Stomach (tissue), 8 donors: ENCODE measurements at regions not wholly inside any gene's neighbourhood (a gene's known extent, or its start where the extent isn't known, plus 50 kb on each side); places are given as distances from the start of the nearest gene placed in this dataset.

Experiments
- DNase-seq, 2 donors: peaks; one replicate each; pipeline versions ENCODE4 v3.0.0 to v3.0.0-alpha.2; 2013 to 2019
- H3K27ac ChIP-seq, 5 donors: fragments of 200-600 bp in 4 of 5; sonication (generic) in 4 of 5; one replicate each; pipeline ENCODE4 v1.5.1; 2013 to 2019; ENCODE audit warnings: mild to moderate bottlenecking in 1 of 5, moderate library complexity in 1 of 5
- H3K27me3 ChIP-seq, 3 donors: fragments of 200-600 bp; sonication (generic); one replicate each; pipeline ENCODE4 v1.5.1; 2017 to 2019; ENCODE audit warnings: mixed run types in 1 of 3
- H3K36me3 ChIP-seq, 4 donors: fragments of 200-600 bp; sonication (generic); 1 replicate in 3 of 4; 2 replicates in 1 of 4; pipeline ENCODE4 v1.5.1; 2016 to 2019
- H3K4me1 ChIP-seq, 4 donors: fragments of 200-600 bp; sonication (generic); one replicate each; pipeline ENCODE4 v1.5.1; 2016 to 2019
- H3K4me3 ChIP-seq, 4 donors: fragments of 200-600 bp; sonication (generic) in 3 of 4; one replicate each; pipeline ENCODE4 v1.5.1; 2016 to 2019; ENCODE audit warnings: mild to moderate bottlenecking in 1 of 4
- H3K9me3 ChIP-seq, 4 donors: fragments of 200-600 bp; sonication (generic); one replicate each; pipeline ENCODE4 v1.5.1; 2016 to 2019
- EP300 ChIP-seq: sonication (generic); formaldehyde crosslinking; IDR thresholded peaks from one replicate; pipeline ENCODE4 v1.6.1; 2017; ENCODE audit warnings: antibody characterized with exemption
- POLR2A ChIP-seq, 4 donors: fragments of 450-650 bp; IDR thresholded peaks; one replicate each; pipeline ENCODE4 v1.6.1; 2016; ENCODE audit warnings: antibody characterized with exemption in 4 of 4, control low read depth in 2 of 4, mild to moderate bottlenecking in 1 of 4, moderate library complexity in 1 of 4
- POLR2AphosphoS5 ChIP-seq, 3 donors: sonication (generic); formaldehyde crosslinking; IDR thresholded peaks; one replicate each; pipeline ENCODE4 v1.6.1; 2016; ENCODE audit warnings: antibody characterized with exemption in 3 of 3
- WGBS, 5 donors: extraction: QIAGEN DNeasy Blood & Tissue Kit in 3 of 5; methylation state at CpG; one replicate each; pipeline versions ENCODE4 v1.1.5 to v1.1.7; 2013 to 2018; 5-methylcytosine and 5-hydroxymethylcytosine counted together
- intact Hi-C: fragments of 100-400 bp; cut with DNase I; formaldehyde crosslinking; loops from one replicate; pipeline ENCODE4 v1.15.1; 2023; ENCODE audit warnings: low total_unique reads
- TF ChIP-seq, protein P1 (sequence below), 7 experiments: fragments of 450-650 bp in 4 of 7; fragments of 200-600 bp in 3 of 7; sonication (generic) in 3 of 7; IDR thresholded peaks; one replicate each; pipeline ENCODE4 v1.5.1; 2016 to 2019; ENCODE audit warnings: antibody characterized with exemption in 7 of 7, control low read depth in 2 of 7, mild to moderate bottlenecking in 1 of 7
- donor health status: healthy with polysubstance abuse.
- donor health status: Bipolar disorder and iron deficiency.
- donor health status: healthy.

GRCh38 chr3:166085164-166085856 lies 248.1 kb upstream of the BCHE start:
- intact Hi-C loops = no loop called here
- Histone ChIP-seq H3K27ac (no peak overlapping the region), H3K4me3 (no peak overlapping the region), H3K36me3 (no peaks in the 10 kb centered on the region), H3K9me3 (no peaks in the 10 kb centered on the region), H3K4me1 (no peaks in the 10 kb centered on the region), H3K27me3 (no peaks in the 10 kb centered on the region)
- 78 to 88% (median 80%) methylated on average over 4 of the region's 4 CpGs for WGBS, 5 donors
- no peak for DNase-seq
- TF ChIP-seq, protein P1, sequence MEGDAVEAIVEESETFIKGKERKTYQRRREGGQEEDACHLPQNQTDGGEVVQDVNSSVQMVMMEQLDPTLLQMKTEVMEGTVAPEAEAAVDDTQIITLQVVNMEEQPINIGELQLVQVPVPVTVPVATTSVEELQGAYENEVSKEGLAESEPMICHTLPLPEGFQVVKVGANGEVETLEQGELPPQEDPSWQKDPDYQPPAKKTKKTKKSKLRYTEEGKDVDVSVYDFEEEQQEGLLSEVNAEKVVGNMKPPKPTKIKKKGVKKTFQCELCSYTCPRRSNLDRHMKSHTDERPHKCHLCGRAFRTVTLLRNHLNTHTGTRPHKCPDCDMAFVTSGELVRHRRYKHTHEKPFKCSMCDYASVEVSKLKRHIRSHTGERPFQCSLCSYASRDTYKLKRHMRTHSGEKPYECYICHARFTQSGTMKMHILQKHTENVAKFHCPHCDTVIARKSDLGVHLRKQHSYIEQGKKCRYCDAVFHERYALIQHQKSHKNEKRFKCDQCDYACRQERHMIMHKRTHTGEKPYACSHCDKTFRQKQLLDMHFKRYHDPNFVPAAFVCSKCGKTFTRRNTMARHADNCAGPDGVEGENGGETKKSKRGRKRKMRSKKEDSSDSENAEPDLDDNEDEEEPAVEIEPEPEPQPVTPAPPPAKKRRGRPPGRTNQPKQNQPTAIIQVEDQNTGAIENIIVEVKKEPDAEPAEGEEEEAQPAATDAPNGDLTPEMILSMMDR (IDR thresholded peaks at IDR 0.05) = no peak
- no peak for TF ChIP-seq EP300
- no peak for TF ChIP-seq POLR2AphosphoS5 (IDR thresholded peaks at IDR 0.05)
- no peak for TF ChIP-seq POLR2A (IDR thresholded peaks at IDR 0.05)

- H3K27me3 ChIP-seq = no peaks in the 10 kb centered on the region
- TF ChIP-seq EP300 = no peak
- TF ChIP-seq POLR2AphosphoS5 (IDR thresholded peaks at IDR 0.05) = no peak
- TF ChIP-seq, protein P1 (IDR thresholded peaks at IDR 0.05) = no peak
- TF ChIP-seq POLR2A (IDR thresholded peaks at IDR 0.05) = no peak
- H3K9me3 ChIP-seq = peaks cover 0 to 4% (median 0%) of the 10 kb centered on the region in 4 donors
- H3K36me3 ChIP-seq = no peaks in the 10 kb centered on the region
- 69 to 85% (median 78%) methylated on average over 2 of the region's 2 CpGs for WGBS, 5 donors
- intact Hi-C loops = no loop called here
- no peaks in the 10 kb centered on the region for H3K4me1 ChIP-seq
- H3K27ac ChIP-seq = no peak overlapping the region
- DNase-seq = no peak
- no peak overlapping the region for H3K4me3 ChIP-seq
Observed at GRCh38 chr3:166080096-166080495, 242.9 kb upstream of the BCHE start.

GRCh38 chr3:166071831-166072230 lies 234.6 kb upstream of the BCHE start:
- H3K36me3 ChIP-seq = no peaks in the 10 kb centered on the region
- TF ChIP-seq, protein P1 (IDR thresholded peaks at IDR 0.05) = no peak
- no peak for TF ChIP-seq EP300
- no peak for TF ChIP-seq POLR2AphosphoS5 (IDR thresholded peaks at IDR 0.05)
- no peak for TF ChIP-seq POLR2A (IDR thresholded peaks at IDR 0.05)
- H3K27me3 ChIP-seq = no peaks in the 10 kb centered on the region
- no peaks in the 10 kb centered on the region for H3K9me3 ChIP-seq
- no peaks in the 10 kb centered on the region for H3K4me1 ChIP-seq
- no peak overlapping the region for H3K4me3 ChIP-seq
- DNase-seq = no peak
- H3K27ac ChIP-seq = no peak overlapping the region
- intact Hi-C loops = no loop called here

DNA sequence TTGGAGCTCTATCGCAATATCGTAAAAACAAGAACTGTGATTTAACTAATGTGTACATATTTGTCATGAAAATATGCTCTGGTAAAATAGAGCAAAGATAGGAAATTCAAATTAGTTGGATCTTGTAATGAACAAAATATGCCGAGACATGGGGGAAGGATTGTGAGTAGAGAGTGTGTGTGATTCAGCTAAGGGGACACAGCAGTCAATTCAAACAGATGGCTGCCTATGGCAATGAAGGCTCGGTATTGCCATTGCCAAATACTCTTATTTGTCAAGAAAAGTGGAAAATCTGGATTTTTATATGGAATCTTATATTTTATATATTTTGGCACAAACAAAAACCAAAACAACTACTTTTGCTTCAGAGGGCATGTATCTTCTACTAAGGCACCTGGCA lies 227.3 kb upstream of the BCHE start:
- 83 to 92% (median 89%) methylated on average over 4 of the region's 4 CpGs for WGBS, 5 donors
- H3K9me3 ChIP-seq = no peaks in the 10 kb centered on the region
- H3K27me3 ChIP-seq = no peaks in the 10 kb centered on the region
- H3K36me3 ChIP-seq = no peaks in the 10 kb centered on the region
- no peak overlapping the region for H3K4me3 ChIP-seq
- TF ChIP-seq, protein P1 (IDR thresholded peaks at IDR 0.05) = no peak
- TF ChIP-seq POLR2A (IDR thresholded peaks at IDR 0.05) = no peak
- TF ChIP-seq POLR2AphosphoS5 (IDR thresholded peaks at IDR 0.05) = no peak
- TF ChIP-seq EP300 = no peak
- intact Hi-C loops = no loop called here
- no peaks in the 10 kb centered on the region for H3K4me1 ChIP-seq
- no peak overlapping the region for H3K27ac ChIP-seq
- DNase-seq = no peak
